Germinal center (tissue), 1 donor: ENCODE measurements at regions not wholly inside any gene's neighbourhood (a gene's known extent, or its start where the extent isn't known, plus 50 kb on each side); places are given as distances from the start of the nearest gene placed in this dataset.

Experiments
- DNase-seq: peaks from one replicate; pipeline ENCODE4 v3.0.0; 2012; ENCODE audit warnings: mixed read lengths, low spot score

DNA sequence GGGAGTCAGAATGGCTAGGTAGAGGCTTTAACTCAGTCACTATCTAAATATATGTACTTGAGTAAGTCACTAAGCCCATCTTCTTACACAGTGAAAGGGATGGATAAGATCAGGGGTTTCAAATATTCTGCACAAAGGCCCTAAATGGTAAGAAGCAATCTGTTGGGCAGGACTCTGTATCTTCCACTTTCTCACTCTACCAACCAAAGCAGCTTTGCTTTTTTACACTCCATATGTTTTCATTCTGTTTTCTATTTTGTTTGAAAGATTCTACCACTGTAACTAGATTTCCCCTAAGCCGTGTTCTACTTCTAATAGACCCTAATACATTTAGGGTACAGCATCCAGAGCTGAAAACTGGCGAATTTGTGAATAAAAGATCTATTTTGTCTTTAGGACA, 477.5 kb upstream of the NMUR2 start:
- DNase-seq, result no peak

GRCh38 chr5:152883066-152883775, 478.1 kb upstream of the NMUR2 start:
- no peak for DNase-seq

- DNase-seq, result no peak
These were observed 478.9 kb upstream of the NMUR2 start for GRCh38 chr5:152884006-152884405.

DNA sequence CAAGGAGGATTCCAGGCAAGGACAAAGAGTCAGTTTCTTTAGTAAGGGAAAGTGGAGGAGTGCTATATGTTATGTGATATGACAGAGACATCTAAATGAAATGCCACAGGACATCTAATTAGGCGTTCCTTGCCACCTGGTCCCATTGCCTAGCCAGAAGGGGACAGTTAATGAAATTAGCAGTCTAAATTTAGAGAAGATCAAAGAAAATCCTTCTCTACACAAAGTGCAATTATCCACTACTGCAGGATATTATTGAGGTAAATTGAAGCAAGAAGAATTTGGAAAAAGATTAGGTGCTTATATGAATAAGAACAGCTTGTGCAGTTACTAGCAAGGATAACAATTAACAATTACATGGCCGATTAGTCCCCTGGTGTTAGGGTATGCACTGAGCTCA, 495.3 kb upstream of the NMUR2 start:
- DNase-seq, result no peak

DNA sequence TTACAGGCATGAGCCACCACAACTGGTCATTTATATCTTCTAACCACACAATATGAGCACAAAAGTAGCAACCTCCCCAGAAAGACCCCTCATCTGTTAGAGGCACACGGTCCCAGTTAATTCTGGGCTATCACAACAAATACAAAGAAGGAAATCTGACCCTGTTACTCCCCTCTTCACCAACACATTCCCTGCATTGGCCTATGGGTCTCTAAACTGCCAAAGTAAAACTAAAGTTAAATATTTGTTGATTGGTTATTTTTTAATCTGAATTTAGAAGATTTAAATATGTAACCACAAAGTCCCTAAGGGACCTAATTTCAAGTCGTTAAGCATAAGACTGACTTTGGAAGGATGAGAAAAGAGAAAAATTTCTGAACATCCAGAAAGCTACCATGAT, 496.7 kb upstream of the NMUR2 start:
- no peak for DNase-seq

DNA sequence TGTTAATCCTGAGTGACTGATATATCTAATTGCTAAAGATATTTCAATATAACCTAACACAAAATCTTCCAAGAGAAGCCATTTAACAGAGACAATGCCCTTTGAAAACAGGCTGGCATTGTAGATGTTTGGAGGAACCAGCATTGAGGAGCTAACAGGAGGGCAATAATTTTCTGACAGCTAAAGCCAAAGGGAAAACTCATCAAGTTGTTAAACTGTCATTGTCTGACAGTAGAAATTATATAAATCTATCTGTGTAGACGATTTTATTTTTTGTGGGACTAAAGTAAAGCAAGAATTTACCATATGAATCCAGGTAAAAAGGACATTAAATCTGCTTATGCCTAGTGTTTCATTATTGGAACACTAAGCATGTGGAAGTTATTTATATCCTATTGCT, 500.2 kb upstream of the NMUR2 start:
- no peak for DNase-seq

- no peak for DNase-seq
These were observed 502.6 kb upstream of the NMUR2 start for GRCh38 chr5:152907488-152908245.

- DNase-seq, result no peak
These were observed 507.8 kb upstream of the NMUR2 start for GRCh38 chr5:152912924-152913323.

DNA sequence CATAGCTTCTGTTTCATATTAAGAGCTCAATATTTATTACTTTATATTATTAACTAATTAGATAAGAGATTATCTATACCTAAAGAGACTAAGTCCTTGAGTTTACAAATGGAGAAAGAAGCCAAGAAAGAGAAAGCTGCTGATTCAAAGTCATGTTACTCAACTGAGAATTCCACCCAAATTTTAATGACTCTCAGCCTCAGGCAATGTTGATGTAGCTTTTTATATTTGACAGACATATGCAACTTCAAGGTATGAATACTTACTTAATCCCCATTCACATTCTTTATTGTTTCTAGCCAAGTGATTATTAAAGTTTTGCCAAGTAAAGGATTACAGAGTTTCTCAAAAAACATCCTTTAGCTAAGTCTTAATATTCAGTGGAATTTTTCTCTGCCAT, 527.5 kb upstream of the NMUR2 start:
- no peak for DNase-seq

GRCh38 chr5:152933056-152933455, 528.0 kb upstream of the NMUR2 start:
- no peak for DNase-seq

GRCh38 chr5:152938630-152939029, 533.6 kb upstream of the NMUR2 start:
- DNase-seq, result no peak

GRCh38 chr5:152942633-152943336, 537.7 kb upstream of the NMUR2 start:
- DNase-seq, result no peak

- DNase-seq, result no peak
These were observed 536.5 kb upstream of the GRIA1 start for GRCh38 chr5:152953788-152954483.

GRCh38 chr5:152956943-152957613, 533.4 kb upstream of the GRIA1 start:
- no peak for DNase-seq

- DNase-seq, result no peak
These were observed 512.2 kb upstream of the GRIA1 start for GRCh38 chr5:152978141-152978835.

GRCh38 chr5:152987131-152987530, 503.3 kb upstream of the GRIA1 start:
- DNase-seq, result no peak

- no peak for DNase-seq
These were observed 500.3 kb upstream of the GRIA1 start for GRCh38 chr5:152990217-152990616.

DNA sequence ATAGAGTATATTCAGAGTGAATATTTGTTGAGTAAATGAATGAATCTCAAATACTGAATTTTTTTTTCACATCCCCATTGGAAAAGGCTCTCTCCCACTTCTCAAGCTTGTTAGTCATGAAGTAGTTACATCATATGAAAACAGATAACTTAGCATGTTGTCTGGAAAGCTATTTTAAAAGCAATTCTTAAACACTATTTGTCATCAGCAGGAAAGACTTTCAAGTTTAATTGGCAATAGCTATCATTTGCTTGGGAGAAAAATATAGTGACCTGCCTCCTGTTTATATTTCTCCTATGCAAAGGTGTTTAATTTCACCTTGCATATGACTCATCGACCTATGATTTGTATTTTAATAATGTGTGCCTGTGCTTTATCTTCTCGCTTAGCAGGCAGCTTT, 499.8 kb upstream of the GRIA1 start:
- DNase-seq, result no peak

GRCh38 chr5:152994033-152994680, 496.3 kb upstream of the GRIA1 start:
- DNase-seq, result no peak

DNA sequence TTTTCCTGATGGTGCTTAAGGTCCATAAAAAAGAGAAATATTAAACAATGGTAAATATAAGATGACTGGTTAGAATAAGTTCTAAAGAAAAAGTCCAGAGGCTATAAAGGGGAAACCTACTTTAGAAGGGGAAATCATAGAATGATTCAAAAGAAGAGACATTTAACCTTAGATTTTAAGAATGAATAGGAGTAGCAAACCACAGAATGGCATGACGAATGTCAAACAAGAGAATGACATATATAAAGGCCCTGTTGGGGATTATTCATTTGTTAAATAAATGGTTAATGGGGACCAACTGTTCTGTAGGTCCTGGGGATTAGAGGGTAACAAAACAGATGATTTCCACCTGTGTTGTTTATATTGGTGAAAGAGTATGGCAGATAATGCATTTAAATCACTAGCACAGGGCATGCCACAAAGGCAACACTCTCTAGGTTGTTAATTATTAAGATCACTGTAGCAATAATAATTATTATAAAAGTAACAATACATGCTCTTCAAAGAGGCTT, 495.2 kb upstream of the GRIA1 start:
- no peak for DNase-seq

DNA sequence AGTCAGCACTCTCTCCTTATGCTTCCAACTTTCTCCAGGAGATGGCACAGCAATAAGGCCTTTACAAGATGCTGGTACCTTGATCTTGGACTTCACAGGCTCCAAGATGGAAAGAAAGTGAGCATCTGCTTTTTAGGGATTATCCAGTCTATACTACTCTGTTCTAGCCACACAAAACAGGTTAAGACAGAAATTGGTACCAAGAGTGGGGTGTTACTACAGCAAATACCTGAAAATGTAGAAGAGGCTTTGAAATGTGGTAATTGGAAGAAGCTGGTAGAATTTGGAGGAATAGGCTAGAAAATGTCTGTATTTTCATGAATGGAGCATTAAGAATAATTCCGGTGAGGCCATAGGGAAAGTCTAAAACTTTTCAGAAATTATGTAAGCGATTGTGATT, 484.8 kb upstream of the GRIA1 start:
- no peak for DNase-seq
